CD4-positive, alpha-beta memory T cell (primary cell): ENCODE measurements at regions not wholly inside any gene's neighbourhood (a gene's known extent, or its start where the extent isn't known, plus 50 kb on each side); places are given as distances from the start of the nearest gene placed in this dataset.

ENCODE experiments used
- CTCF ChIA-PET: fragments of 350-600 bp; sonication (Branson Sonifier 250); formaldehyde crosslinking; loops from one replicate; lab custom pipeline; 2021; ENCODE audit warnings: inconsistent platforms; ENCODE audit not compliant: partially characterized antibody; lab: Charles Lee
- POLR2A ChIA-PET: fragments of 350-600 bp; sonication (Branson Sonifier 250); formaldehyde crosslinking; loops from one replicate; lab custom pipeline; 2021; ENCODE audit not compliant: partially characterized antibody; lab: Charles Lee
- DNase-seq, 5 donors: peaks; one replicate each; pipeline versions ENCODE4 v3.0.0 to v3.0.0-alpha.2; 2020 to 2022; ENCODE audit warnings: mixed read lengths in 1 of 5
- H3K27ac ChIP-seq: one replicate; pipeline ENCODE4 v1.7.0; 2013; ENCODE audit warnings: low read depth, low read length
- H3K27me3 ChIP-seq: 2 replicates; pipeline ENCODE4 v1.7.0; 2013; ENCODE audit warnings: mild to moderate bottlenecking, low read length, moderate library complexity; ENCODE audit not compliant: insufficient read depth
- H3K36me3 ChIP-seq: 2 replicates; pipeline ENCODE4 v1.7.0; 2013; ENCODE audit warnings: mild to moderate bottlenecking, low read length, moderate library complexity; ENCODE audit not compliant: insufficient read depth
- H3K4me1 ChIP-seq: 2 replicates; pipeline ENCODE4 v1.7.0; 2013; ENCODE audit warnings: mild to moderate bottlenecking, low read length, moderate library complexity; ENCODE audit not compliant: insufficient read depth
- H3K4me3 ChIP-seq, 2 donors: one replicate each; pipeline ENCODE4 v1.7.0; 2013; ENCODE audit warnings: low read length in 2 of 2, mild to moderate bottlenecking in 1 of 2
- H3K9me3 ChIP-seq, 2 donors: one replicate each; pipeline ENCODE4 v1.7.0; 2013; ENCODE audit warnings: low read length in 2 of 2, control low read depth in 1 of 2; ENCODE audit not compliant: control insufficient read depth in 1 of 2
- H3K27ac Mint-ChIP-seq, 7 donors: one replicate each; pipeline ENCODE4 v1.8.0; 2020 to 2021; ENCODE audit warnings: mixed read lengths in 7 of 7, mild to moderate bottlenecking in 6 of 7, inconsistent platforms in 3 of 7, moderate library complexity in 3 of 7
- H3K27me3 Mint-ChIP-seq, 2 donors: one replicate each; pipeline ENCODE4 v1.8.0; 2020 to 2021; ENCODE audit warnings: mixed read lengths in 2 of 2
- H3K36me3 Mint-ChIP-seq, 2 donors: one replicate each; pipeline ENCODE4 v1.8.0; 2020 to 2021; ENCODE audit warnings: mixed read lengths in 2 of 2, inconsistent platforms in 1 of 2, mild to moderate bottlenecking in 1 of 2
- H3K4me1 Mint-ChIP-seq, 4 donors: one replicate each; pipeline ENCODE4 v1.8.0; 2020 to 2021; ENCODE audit warnings: mixed read lengths in 4 of 4, mild to moderate bottlenecking in 1 of 4
- H3K4me3 Mint-ChIP-seq, 8 donors: one replicate each; pipeline ENCODE4 v1.8.0; 2020 to 2021; ENCODE audit warnings: mixed read lengths in 8 of 8, mild to moderate bottlenecking in 7 of 8, moderate library complexity in 6 of 8, inconsistent platforms in 3 of 8
- H3K9me3 Mint-ChIP-seq, 8 donors: one replicate each; pipeline ENCODE4 v1.8.0; 2020 to 2021; ENCODE audit warnings: mixed read lengths in 8 of 8, mild to moderate bottlenecking in 5 of 8, inconsistent platforms in 3 of 8, moderate library complexity in 1 of 8
- intact Hi-C: fragments of 100-400 bp; cut with micrococcal nuclease; formaldehyde crosslinking; loops from one replicate; pipeline ENCODE4 v1.15.1; 2023

GRCh38 chr7:10211016-10211415 lies 762.7 kb upstream of the PHF14 start:
- Mint-ChIP-seq H3K27me3 (no peaks in the 10 kb centered on the region), H3K36me3 (no peaks in the 10 kb centered on the region), H3K4me3 (no peak overlapping the region), H3K4me1 (no peaks in the 10 kb centered on the region), H3K27ac (no peak overlapping the region), H3K9me3 (peaks cover 0 to 7% (median 3%) of the 10 kb centered on the region in 8 donors)
- no peaks in the 10 kb centered on the region for H3K4me1 ChIP-seq
- CTCF ChIA-PET: no interaction called here
- no peaks in the 10 kb centered on the region for H3K36me3 ChIP-seq
- intact Hi-C loops: no loop called here
- POLR2A ChIA-PET: no interaction called here
- H3K27ac ChIP-seq: no peak overlapping the region
- DNase-seq: no peak
- H3K4me3 ChIP-seq: no peak overlapping the region
- no peaks in the 10 kb centered on the region for H3K27me3 ChIP-seq
- H3K9me3 ChIP-seq: no peaks in the 10 kb centered on the region

GRCh38 chr7:10211861-10212260 lies 761.8 kb upstream of the PHF14 start:
- POLR2A ChIA-PET: no interaction called here
- CTCF ChIA-PET: no interaction called here
- no peak overlapping the region for H3K27ac ChIP-seq
- H3K9me3 ChIP-seq: no peaks in the 10 kb centered on the region
- no peaks in the 10 kb centered on the region for H3K4me1 ChIP-seq
- no peak overlapping the region for H3K4me3 ChIP-seq
- H3K27me3 Mint-ChIP-seq: no peaks in the 10 kb centered on the region
- H3K4me3 Mint-ChIP-seq: no peak overlapping the region
- no peaks in the 10 kb centered on the region for H3K36me3 Mint-ChIP-seq
- DNase-seq: no peak
- no peaks in the 10 kb centered on the region for H3K36me3 ChIP-seq
- intact Hi-C loops: no loop called here
- H3K27me3 ChIP-seq: no peaks in the 10 kb centered on the region
- H3K27ac Mint-ChIP-seq: no peak overlapping the region
- peaks cover 0 to 7% (median 3%) of the 10 kb centered on the region in 8 donors for H3K9me3 Mint-ChIP-seq
- no peaks in the 10 kb centered on the region for H3K4me1 Mint-ChIP-seq

GRCh38 chr7:10212649-10213048 lies 761.0 kb upstream of the PHF14 start:
- Histone ChIP-seq H3K4me3 (no peak overlapping the region), H3K9me3 (no peaks in the 10 kb centered on the region), H3K27me3 (no peaks in the 10 kb centered on the region), H3K27ac (no peak overlapping the region), H3K36me3 (no peaks in the 10 kb centered on the region), H3K4me1 (no peaks in the 10 kb centered on the region)
- Mint-ChIP-seq H3K27me3 (no peaks in the 10 kb centered on the region), H3K36me3 (no peaks in the 10 kb centered on the region), H3K4me3 (no peak overlapping the region), H3K27ac (no peak overlapping the region), H3K4me1 (no peaks in the 10 kb centered on the region), H3K9me3 (peaks cover 0 to 7% (median 3%) of the 10 kb centered on the region in 8 donors)
- CTCF ChIA-PET: no interaction called here
- no peak for DNase-seq
- intact Hi-C loops: no loop called here
- POLR2A ChIA-PET: no interaction called here

GRCh38 chr7:10216462-10216861 lies 757.2 kb upstream of the PHF14 start:
- no peaks in the 10 kb centered on the region for H3K36me3 Mint-ChIP-seq
- no peak overlapping the region for H3K4me3 Mint-ChIP-seq
- Histone ChIP-seq H3K4me3 (no peak overlapping the region), H3K36me3 (no peaks in the 10 kb centered on the region), H3K9me3 (no peaks in the 10 kb centered on the region), H3K27me3 (no peaks in the 10 kb centered on the region), H3K4me1 (no peaks in the 10 kb centered on the region), H3K27ac (no peak overlapping the region)
- CTCF ChIA-PET: no interaction called here
- POLR2A ChIA-PET: no interaction called here
- intact Hi-C loops: no loop called here
- peaks cover 0 to 8% (median 3%) of the 10 kb centered on the region in 8 donors for H3K9me3 Mint-ChIP-seq
- no peak for DNase-seq
- no peaks in the 10 kb centered on the region for H3K27me3 Mint-ChIP-seq
- H3K27ac Mint-ChIP-seq: no peak overlapping the region
- H3K4me1 Mint-ChIP-seq: no peaks in the 10 kb centered on the region

GRCh38 chr7:10221084-10221483 lies 752.6 kb upstream of the PHF14 start:
- Histone ChIP-seq H3K27ac (no peak overlapping the region), H3K4me1 (no peaks in the 10 kb centered on the region), H3K4me3 (no peak overlapping the region), H3K9me3 (no peaks in the 10 kb centered on the region), H3K36me3 (no peaks in the 10 kb centered on the region), H3K27me3 (no peaks in the 10 kb centered on the region)
- ChIA-PET POLR2A (no interaction called here), CTCF (no interaction called here)
- no peaks in the 10 kb centered on the region for H3K4me1 Mint-ChIP-seq
- H3K27me3 Mint-ChIP-seq: no peaks in the 10 kb centered on the region
- intact Hi-C loops: no loop called here
- H3K4me3 Mint-ChIP-seq: no peak overlapping the region
- peaks cover 0 to 8% (median 3%) of the 10 kb centered on the region in 8 donors for H3K9me3 Mint-ChIP-seq
- no peak for DNase-seq
- no peaks in the 10 kb centered on the region for H3K36me3 Mint-ChIP-seq
- H3K27ac Mint-ChIP-seq: no peak overlapping the region

- H3K36me3 Mint-ChIP-seq: no peaks in the 10 kb centered on the region
- no peaks in the 10 kb centered on the region for H3K9me3 ChIP-seq
- CTCF ChIA-PET: no interaction called here
- H3K27ac Mint-ChIP-seq: no peak overlapping the region
- no peak for DNase-seq
- H3K4me1 ChIP-seq: no peaks in the 10 kb centered on the region
- H3K4me3 ChIP-seq: no peak overlapping the region
- intact Hi-C loops: no loop called here
- no peaks in the 10 kb centered on the region for H3K4me1 Mint-ChIP-seq
- H3K36me3 ChIP-seq: no peaks in the 10 kb centered on the region
- POLR2A ChIA-PET: no interaction called here
- H3K9me3 Mint-ChIP-seq: peaks cover 0 to 8% (median 4%) of the 10 kb centered on the region in 8 donors
- H3K27me3 ChIP-seq: no peaks in the 10 kb centered on the region
- H3K27ac ChIP-seq: no peak overlapping the region
- H3K27me3 Mint-ChIP-seq: no peaks in the 10 kb centered on the region
- no peak overlapping the region for H3K4me3 Mint-ChIP-seq
Measured at GRCh38 chr7:10222976-10223375, 750.7 kb upstream of the PHF14 start.

GRCh38 chr7:10225275-10225674 lies 748.4 kb upstream of the PHF14 start:
- POLR2A ChIA-PET: no interaction called here
- no peaks in the 10 kb centered on the region for H3K36me3 ChIP-seq
- no peak overlapping the region for H3K27ac ChIP-seq
- Mint-ChIP-seq H3K27me3 (no peaks in the 10 kb centered on the region), H3K4me3 (no peak overlapping the region), H3K4me1 (no peaks in the 10 kb centered on the region), H3K36me3 (no peaks in the 10 kb centered on the region), H3K27ac (no peak overlapping the region), H3K9me3 (peaks cover 0 to 12% (median 5%) of the 10 kb centered on the region in 8 donors)
- intact Hi-C loops: no loop called here
- DNase-seq: no peak
- no peak overlapping the region for H3K4me3 ChIP-seq
- no peaks in the 10 kb centered on the region for H3K9me3 ChIP-seq
- H3K4me1 ChIP-seq: no peaks in the 10 kb centered on the region
- no peaks in the 10 kb centered on the region for H3K27me3 ChIP-seq
- CTCF ChIA-PET: no interaction called here

- no peaks in the 10 kb centered on the region for H3K4me1 Mint-ChIP-seq
- Histone ChIP-seq H3K9me3 (peaks cover 0 to 3% of the 10 kb centered on the region in 2 donors), H3K36me3 (no peaks in the 10 kb centered on the region), H3K27ac (no peak overlapping the region), H3K4me3 (no peak overlapping the region), H3K27me3 (no peaks in the 10 kb centered on the region), H3K4me1 (no peaks in the 10 kb centered on the region)
- H3K36me3 Mint-ChIP-seq: no peaks in the 10 kb centered on the region
- ChIA-PET CTCF (no interaction called here), POLR2A (no interaction called here)
- no peaks in the 10 kb centered on the region for H3K27me3 Mint-ChIP-seq
- peaks cover 0 to 9% (median 3%) of the 10 kb centered on the region in 8 donors for H3K9me3 Mint-ChIP-seq
- H3K4me3 Mint-ChIP-seq: no peak overlapping the region
- intact Hi-C loops: no loop called here
- no peak for DNase-seq
- no peak overlapping the region for H3K27ac Mint-ChIP-seq
Measured at GRCh38 chr7:10237306-10237705, 736.4 kb upstream of the PHF14 start.
